HG03039 (cell line): ENCODE measurements at regions not wholly inside any gene's neighbourhood (a gene's known extent, or its start where the extent isn't known, plus 50 kb on each side); places are given as distances from the start of the nearest gene placed in this dataset.

Source experiments
- ATAC-seq: cut with Tn5 transposase; IDR thresholded peaks from one replicate; pipeline ENCODE4 v1.9.1; 2021; ENCODE audit warnings: mild to moderate bottlenecking, moderate library complexity; ENCODE audit not compliant: unreplicated experiment

GRCh38 chr5:138626333-138626944 is 51.2 kb upstream of the HSPA9 start:
- no peak for ATAC-seq

- no peak for ATAC-seq
These were observed 49.9 kb upstream of the HSPA9 start for GRCh38 chr5:138625134-138625533.
